H1 (cell line): ENCODE measurements at regions not wholly inside any gene's neighbourhood (a gene's known extent, or its start where the extent isn't known, plus 50 kb on each side); places are given as distances from the start of the nearest gene placed in this dataset.

ENCODE experiments used
- BRCA1 ChIP-seq: IDR thresholded peaks from 2 replicates; pipeline ENCODE4 v1.6.1; 2012; ENCODE audit warnings: low read depth, low read length, improper control_type of control experiment
- CTBP2 ChIP-seq: IDR thresholded peaks from 2 replicates; pipeline ENCODE4 v1.7.0; 2011; ENCODE audit warnings: borderline replicate concordance, mild to moderate bottlenecking, moderate library complexity, mixed read lengths, low read length; ENCODE audit not compliant: insufficient read depth, insufficient read length
- GTF2F1 ChIP-seq: IDR thresholded peaks from 2 replicates; pipeline ENCODE4 v1.6.1; 2012; ENCODE audit warnings: low read depth, low read length, improper control_type of control experiment, borderline replicate concordance
- POU5F1 ChIP-seq: IDR thresholded peaks from 2 replicates; pipeline ENCODE4 v1.6.1; 2011; ENCODE audit warnings: low read depth, mild to moderate bottlenecking, low read length, moderate library complexity
- SAP30 ChIP-seq: fragments of 300-600 bp; sonication (generic); IDR thresholded peaks from 2 replicates; pipeline ENCODE4 v1.7.1; 2012; ENCODE audit warnings: low read length, moderate library complexity, mild to moderate bottlenecking, inconsistent platforms; ENCODE audit not compliant: insufficient read depth, insufficient replicate concordance
- TF ChIP-seq, protein P1 (sequence below): IDR thresholded peaks from 2 replicates; pipeline ENCODE4 v1.6.1; 2012; ENCODE audit warnings: inconsistent platforms

DNA sequence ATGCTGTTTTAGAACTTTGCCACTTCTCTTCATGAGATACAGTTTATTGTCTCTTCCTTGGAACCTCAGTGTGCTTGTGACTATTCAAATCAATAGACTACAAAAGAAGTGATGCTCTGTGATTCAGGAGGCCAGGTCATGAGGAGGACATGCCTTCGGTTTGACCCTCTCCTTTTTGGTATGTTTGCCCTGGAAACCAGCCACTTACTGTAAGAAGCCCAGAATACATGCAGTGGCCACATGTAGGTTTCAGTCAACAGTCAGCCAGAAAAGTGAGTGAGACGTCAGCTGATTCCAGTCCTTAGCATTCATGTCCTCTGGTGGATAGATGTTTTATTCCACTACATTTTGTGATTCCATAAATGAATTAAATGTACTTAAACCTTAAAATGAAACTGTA, 328.7 kb downstream of the PCDH18 start (continued):
- TF ChIP-seq, protein P1, sequence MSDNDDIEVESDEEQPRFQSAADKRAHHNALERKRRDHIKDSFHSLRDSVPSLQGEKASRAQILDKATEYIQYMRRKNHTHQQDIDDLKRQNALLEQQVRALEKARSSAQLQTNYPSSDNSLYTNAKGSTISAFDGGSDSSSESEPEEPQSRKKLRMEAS = no peak
- TF ChIP-seq SAP30 = no peak
- TF ChIP-seq POU5F1 = no peak
- TF ChIP-seq BRCA1 = no peak
- TF ChIP-seq GTF2F1 = no peak
- no peak for TF ChIP-seq CTBP2
